GM19372 (cell line): ENCODE measurements at regions not wholly inside any gene's neighbourhood (a gene's known extent, or its start where the extent isn't known, plus 50 kb on each side); places are given as distances from the start of the nearest gene placed in this dataset.
"Not testable (repeated sequence)": the region's sequence is repeated elsewhere in the genome, so short reads cannot be mapped to it uniquely, and the experiment has no call there.

Experiments used
- ATAC-seq: cut with Tn5 transposase; IDR thresholded peaks from one replicate; pipeline ENCODE4 v1.9.1; 2021; ENCODE audit warnings: mild to moderate bottlenecking, low read depth, moderate library complexity; ENCODE audit not compliant: unreplicated experiment

DNA sequence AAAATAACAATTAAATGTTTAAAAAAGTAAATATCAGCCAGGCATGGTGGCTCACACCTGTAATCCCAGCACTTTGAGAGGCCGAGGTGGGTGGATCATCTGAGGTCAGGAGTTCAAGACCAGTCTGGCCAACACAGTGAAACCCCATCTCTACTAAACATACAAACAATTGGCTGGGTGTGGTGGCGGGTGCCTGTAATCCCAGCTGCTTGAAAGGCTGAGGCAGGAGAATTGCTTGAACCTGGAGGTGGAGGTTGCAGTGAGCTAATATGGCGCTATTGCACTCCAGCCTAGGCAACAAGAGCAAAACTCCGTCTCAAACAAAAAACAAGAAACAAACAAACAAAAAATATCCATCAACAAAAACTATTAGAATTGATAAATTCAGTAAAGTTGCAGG lies 77.5 kb downstream of the SNX5 start:
- not testable (repeated sequence) for ATAC-seq

GRCh38 chr20:17890330-17890729 lies 78.3 kb downstream of the SNX5 start:
- no peak for ATAC-seq

GRCh38 chr20:17889226-17889625 lies 79.4 kb downstream of the SNX5 start:
- ATAC-seq = no peak

DNA sequence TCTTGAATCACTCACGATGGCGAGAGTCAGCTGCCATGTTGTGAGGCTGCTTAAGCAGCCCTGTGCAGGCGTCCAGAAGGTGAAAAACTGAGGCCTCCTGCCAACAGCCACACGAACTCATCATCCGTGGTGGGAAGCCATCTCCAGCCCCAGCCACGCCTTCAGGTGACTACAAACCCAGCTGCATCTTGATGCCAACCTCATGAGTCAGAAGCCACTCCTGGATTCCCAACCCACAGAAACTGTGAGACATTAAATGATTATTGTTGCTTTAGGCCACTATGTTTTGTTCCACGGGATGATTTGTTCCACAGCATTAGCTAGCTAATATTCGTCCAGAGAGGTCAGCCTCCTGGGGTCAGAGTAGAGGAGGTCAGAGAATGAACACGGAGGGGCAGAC lies 80.5 kb downstream of the SNX5 start:
- no peak for ATAC-seq

DNA sequence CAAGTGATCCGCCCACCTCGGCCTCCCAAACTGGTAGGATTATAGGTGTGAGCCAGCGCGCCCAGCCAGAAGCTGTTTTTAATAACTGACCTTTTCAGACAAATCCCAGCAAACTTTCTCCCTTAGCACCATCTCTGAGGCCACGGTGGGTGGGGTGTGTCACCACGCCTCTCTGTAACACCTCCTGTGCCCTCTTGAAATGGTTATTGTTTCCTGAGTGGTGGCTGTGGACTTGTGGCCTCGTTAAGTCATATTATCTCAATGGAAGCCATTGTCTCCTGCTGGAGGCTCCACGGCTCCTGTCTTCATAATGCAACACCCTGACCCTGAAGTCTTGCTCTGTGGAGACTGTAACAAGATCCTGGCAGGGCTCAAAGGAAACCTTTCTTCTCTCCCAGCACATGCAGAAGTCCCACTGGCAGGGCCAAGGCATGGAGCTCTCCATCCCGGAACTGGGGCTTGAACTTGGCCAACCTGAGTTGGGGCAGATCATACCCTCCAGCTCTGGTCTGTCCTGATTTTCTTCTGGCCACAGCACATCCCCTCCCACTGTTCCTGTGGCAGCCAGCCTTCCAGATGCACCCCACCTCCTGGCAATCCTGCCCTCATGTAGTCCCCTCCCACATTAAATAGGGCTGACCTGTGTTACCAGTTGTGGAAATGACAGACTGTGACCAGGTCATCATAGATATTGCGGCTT lies 81.1 kb downstream of the SNX5 start:
- ATAC-seq = no peak

GRCh38 chr20:17885544-17885943 lies 83.0 kb downstream of the SNX5 start:
- ATAC-seq = no peak

GRCh38 chr20:17885076-17885475 lies 83.5 kb downstream of the SNX5 start:
- no peak for ATAC-seq

GRCh38 chr20:17884307-17885003 lies 84.1 kb downstream of the SNX5 start:
- ATAC-seq = no peak

- no peak for ATAC-seq
These were observed 84.8 kb downstream of the SNX5 start for GRCh38 chr20:17883592-17884306.

DNA sequence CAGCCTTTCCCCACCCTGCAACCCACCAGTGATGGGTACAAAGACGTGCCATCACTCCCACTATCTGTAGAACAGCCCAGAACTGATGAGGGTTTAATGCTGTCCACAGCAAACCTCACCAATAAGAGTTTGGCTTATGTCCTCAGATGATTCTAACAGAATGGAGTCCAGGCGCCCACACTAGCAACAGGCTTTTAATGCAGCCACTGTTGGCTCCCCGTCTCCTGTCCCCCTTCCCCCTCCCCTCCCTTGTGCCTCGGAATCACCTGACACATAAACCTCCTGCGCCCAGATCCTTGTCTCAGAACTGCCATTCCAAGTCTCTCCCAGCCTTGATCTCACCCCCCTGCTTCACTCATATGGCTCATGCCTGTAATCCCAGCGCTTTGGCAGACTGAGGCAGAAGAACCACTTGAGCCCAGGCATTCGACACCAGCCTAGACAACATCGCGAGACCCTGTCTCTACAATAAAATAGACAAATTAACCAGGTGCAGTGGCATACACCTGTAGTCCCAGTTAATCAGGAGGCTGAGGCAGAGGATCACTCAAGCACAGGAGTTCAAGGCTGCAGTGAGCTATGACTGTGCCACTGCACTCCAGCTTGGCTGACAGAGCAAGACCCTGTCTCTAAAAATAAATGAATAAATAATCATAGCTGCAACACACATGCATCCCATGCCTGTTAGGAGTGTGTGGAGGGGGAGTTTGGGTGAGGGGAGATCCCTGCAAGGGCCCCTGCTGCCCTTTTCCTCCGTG lies 85.6 kb downstream of the SNX5 start:
- no peak for ATAC-seq

DNA sequence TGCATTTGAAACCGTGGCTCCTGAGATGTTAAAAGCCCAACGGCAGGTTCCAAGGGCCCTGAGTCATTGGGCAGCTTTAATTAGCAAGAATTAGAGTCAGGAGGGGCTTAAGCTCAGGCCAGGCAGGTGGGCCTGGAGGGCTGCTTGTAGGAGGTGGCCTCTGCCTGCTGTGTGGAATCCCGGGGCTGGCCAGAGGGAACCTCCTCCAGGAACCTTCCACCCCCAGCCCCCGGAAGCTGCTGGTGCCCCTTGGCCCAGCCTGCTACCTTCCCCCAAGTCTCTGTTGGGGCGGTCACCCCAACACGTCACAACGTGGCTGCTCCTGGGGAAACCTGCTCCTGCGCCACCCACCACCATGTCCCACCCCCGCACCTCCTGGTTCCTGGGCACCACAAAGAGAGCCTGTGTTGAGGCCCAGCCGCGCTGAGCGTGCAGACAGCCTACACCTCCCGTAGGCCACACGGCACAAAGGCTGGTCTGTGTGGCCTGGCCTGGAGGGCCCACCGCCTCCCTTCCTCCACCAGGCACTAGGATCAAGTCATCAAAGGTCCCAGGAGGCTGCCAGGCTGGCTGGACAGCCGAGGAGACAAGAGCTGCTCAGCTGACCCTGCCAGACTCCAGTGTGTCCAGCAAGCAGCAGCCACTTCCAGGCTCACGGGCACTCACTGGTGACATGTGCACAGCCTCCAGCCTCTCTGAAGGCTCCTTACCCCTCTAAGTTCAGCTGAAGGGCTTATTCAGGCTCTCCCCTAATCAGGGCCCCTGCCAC lies 86.3 kb downstream of the SNX5 start:
- no peak for ATAC-seq

DNA sequence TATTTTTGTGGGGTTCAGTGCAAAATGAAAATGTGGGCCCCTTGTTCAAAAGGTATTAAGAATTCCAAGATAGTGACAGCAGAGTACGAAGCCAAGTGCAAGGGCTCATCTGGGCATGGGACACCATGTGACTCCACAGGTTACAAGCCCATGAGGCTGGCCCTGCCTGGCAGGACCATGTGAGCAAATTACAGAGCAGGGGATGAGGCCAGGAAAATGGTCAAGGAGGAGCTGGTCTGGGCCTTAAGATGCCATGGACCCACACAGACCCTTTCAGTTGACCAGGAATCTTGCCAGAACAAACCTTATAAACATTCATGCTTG lies 86.9 kb downstream of the SNX5 start:
- no peak for ATAC-seq

- peak; percentile 53 for ATAC-seq
These were observed 89.5 kb downstream of the SNX5 start for GRCh38 chr20:17878912-17879602.

DNA sequence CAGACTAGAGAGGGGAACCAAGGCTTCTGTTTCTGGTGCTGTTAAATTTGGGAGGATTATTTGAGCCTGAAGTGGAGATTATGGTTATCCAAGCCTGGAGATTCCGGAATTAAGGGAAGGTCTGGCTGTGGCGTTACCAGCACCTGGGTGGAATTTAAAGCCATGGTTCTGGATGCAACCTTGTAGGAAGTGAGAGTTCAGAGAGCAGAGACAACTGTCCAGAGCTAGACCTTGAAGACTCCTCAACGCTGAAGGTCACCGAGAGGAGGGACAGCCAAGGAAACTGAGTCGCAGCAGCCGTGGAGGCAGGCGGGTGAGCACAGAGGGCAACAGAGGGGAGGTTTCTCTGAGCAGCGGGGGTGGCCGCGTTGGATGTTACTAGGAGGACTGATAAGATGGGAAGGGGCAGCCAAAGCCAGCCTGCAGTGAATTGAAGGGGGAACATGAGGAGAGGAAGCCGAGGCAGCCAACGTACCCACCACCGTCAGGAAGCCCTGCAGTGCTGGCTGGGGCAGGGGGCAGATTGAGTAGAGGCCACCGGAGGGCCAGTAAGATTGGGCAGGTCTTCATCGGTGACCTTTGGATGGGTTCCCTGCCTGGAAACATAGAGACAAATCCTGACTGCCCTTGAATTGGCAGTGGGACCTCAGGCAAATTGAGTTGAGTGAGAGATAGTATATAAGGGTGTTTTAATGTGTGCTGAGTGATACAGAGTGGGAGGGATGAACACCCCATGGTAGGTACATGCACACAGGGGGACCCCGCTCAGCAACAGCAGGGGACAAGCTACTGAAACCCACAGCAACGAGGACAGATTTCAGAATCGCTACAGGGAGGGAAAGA lies 90.3 kb downstream of the SNX5 start:
- ATAC-seq = no peak

DNA sequence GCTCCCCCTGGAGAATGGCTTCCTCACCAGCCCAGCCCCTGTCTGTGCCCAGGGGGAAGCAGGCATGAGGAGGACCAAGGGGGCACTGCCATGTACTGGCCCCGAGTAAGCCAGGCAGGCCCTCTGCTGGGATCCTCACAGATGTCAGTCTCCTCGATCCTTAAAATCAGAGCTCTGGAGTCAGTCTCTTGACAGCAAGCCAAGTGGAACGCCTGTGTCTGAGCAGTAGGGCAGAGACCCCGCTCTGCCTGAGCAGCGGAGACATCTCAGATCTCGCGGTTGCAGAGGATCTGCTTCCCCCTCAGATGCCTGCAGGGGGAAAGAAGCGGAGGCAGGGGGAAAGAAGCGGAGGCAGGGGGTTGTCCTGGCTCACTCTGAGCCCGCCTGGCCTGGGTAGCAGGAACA lies 92.6 kb downstream of the SNX5 start:
- no peak for ATAC-seq

DNA sequence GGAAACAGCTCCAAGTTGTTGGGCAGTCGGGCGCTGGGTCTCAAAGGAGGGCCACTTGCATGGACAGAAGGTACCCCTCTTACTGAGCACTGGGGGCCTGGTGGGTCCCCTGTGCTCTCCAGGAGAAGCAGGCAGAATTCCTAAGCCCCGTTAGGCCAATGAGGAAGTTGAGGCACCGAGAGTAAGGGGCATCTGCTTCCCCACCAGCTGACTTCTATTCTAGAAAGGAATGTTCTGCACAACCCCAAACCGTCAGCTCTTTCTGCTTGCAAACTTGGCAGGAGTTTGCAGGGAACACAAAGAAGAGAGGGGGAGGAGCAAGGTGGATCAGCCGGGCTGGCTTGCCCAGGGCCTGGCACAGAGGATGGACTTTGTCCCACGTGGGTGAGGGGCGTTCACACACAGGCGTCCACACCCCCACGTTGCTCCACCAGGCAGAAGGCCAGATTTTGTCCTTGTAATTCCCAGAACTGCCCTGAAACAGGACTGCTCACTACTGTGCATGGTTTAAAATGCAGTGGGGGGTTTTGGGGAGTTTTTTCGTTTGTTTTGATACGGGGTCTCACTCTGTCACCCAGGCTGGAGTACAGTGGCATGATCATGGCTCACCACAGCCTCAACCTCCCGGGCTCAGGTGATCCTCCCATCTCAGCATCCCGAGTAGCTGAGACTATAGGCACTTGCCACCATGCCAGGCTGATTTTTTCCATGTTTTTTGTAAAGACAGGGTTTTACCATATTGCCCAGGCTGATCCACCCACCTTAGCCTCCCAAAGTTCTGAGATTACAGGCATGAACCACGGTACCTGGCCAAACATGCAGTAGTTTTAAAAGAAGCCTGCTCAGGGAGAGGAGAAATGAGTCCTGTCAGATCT lies 93.3 kb downstream of the SNX5 start:
- no peak for ATAC-seq

GRCh38 chr20:17874271-17875105 lies 94.1 kb downstream of the SNX5 start:
- ATAC-seq = no peak
